Osteoblast (primary cell): ENCODE measurements at regions not wholly inside any gene's neighbourhood (a gene's known extent, or its start where the extent isn't known, plus 50 kb on each side); places are given as distances from the start of the nearest gene placed in this dataset.

Experiments
- DNase-seq: peaks from one replicate; pipeline ENCODE4 v3.0.0; 2011; ENCODE audit warnings: low spot score, mixed read lengths; ENCODE audit not compliant: insufficient read length; ENCODE audit errors: missing footprints
- H2AFZ ChIP-seq: 2 replicates; pipeline ENCODE4 v1.6.0; 2011; ENCODE audit warnings: mild to moderate bottlenecking, low read length
- H3K27ac ChIP-seq: 2 replicates; pipeline ENCODE4 v1.5.1; 2011; ENCODE audit warnings: mild to moderate bottlenecking, low read depth, low read length, moderate library complexity
- H3K27me3 ChIP-seq: 2 replicates; pipeline ENCODE4 v1.6.0; 2012; ENCODE audit warnings: mild to moderate bottlenecking, control low read depth, inconsistent platforms, low read length, moderate library complexity; ENCODE audit not compliant: insufficient read depth
- H3K36me3 ChIP-seq: 2 replicates; pipeline ENCODE4 v1.5.1; 2011; ENCODE audit warnings: mild to moderate bottlenecking, low read length, control low read depth, moderate library complexity; ENCODE audit not compliant: insufficient read depth
- H3K4me1 ChIP-seq: 2 replicates; pipeline ENCODE4 v1.5.1; 2011; ENCODE audit warnings: mild to moderate bottlenecking, low read length, control low read depth, moderate library complexity; ENCODE audit not compliant: insufficient read depth
- H3K4me2 ChIP-seq: 2 replicates; pipeline ENCODE4 v1.6.0; 2011; ENCODE audit warnings: mild to moderate bottlenecking, low read length; ENCODE audit not compliant: insufficient read depth
- H3K4me3 ChIP-seq: fragments of 200-600 bp; sonication (generic); 3 replicates; pipeline ENCODE4 v1.5.1; 2012; ENCODE audit warnings: mild to moderate bottlenecking, low read length, inconsistent platforms; ENCODE audit not compliant: insufficient read depth
- H3K79me2 ChIP-seq: 2 replicates; pipeline ENCODE4 v1.6.0; 2012; ENCODE audit warnings: mild to moderate bottlenecking, low read length, control low read depth, inconsistent platforms; ENCODE audit not compliant: insufficient read depth
- H3K9me3 ChIP-seq: 2 replicates; pipeline ENCODE4 v1.5.1; 2011; ENCODE audit warnings: low read depth, low read length, control low read depth
- H4K20me1 ChIP-seq: 2 replicates; pipeline ENCODE4 v1.6.0; 2012; ENCODE audit warnings: mild to moderate bottlenecking, low read length, control low read depth; ENCODE audit not compliant: insufficient read depth
- CTCF ChIP-seq: IDR thresholded peaks from 2 replicates; pipeline ENCODE4 v1.5.1; 2011; ENCODE audit warnings: mild to moderate bottlenecking, low read depth, low read length, moderate library complexity; ENCODE audit errors: extremely low read depth

GRCh38 chr14:38420048-38420447 lies 164.2 kb upstream of the CLEC14A start:
- H3K27me3 ChIP-seq, result no peaks in the 10 kb centered on the region
- no peak for TF ChIP-seq CTCF
- no peaks in the 10 kb centered on the region for H3K4me1 ChIP-seq
- H3K79me2 ChIP-seq, result no peaks in the 10 kb centered on the region
- no peak overlapping the region for H2AFZ ChIP-seq
- H3K4me2 ChIP-seq, result no peak overlapping the region
- H3K9me3 ChIP-seq, result no peaks in the 10 kb centered on the region
- no peak overlapping the region for H3K4me3 ChIP-seq
- no peak overlapping the region for H3K27ac ChIP-seq
- H3K36me3 ChIP-seq, result no peaks in the 10 kb centered on the region
- H4K20me1 ChIP-seq, result no peaks in the 10 kb centered on the region
- no peak for DNase-seq

- Histone ChIP-seq H3K4me3 (no peak overlapping the region), H4K20me1 (no peaks in the 10 kb centered on the region), H3K27ac (no peak overlapping the region), H3K9me3 (no peaks in the 10 kb centered on the region), H3K4me1 (no peaks in the 10 kb centered on the region), H3K4me2 (no peak overlapping the region), H3K36me3 (no peaks in the 10 kb centered on the region), H3K27me3 (no peaks in the 10 kb centered on the region), H3K79me2 (no peaks in the 10 kb centered on the region), H2AFZ (no peak overlapping the region)
- no peak for DNase-seq
- TF ChIP-seq CTCF, result no peak
Measured at GRCh38 chr14:38419579-38419978, 163.7 kb upstream of the CLEC14A start.

- Histone ChIP-seq H3K9me3 (no peaks in the 10 kb centered on the region), H3K79me2 (no peaks in the 10 kb centered on the region), H3K4me3 (no peak overlapping the region), H3K27ac (no peak overlapping the region), H3K36me3 (no peaks in the 10 kb centered on the region), H4K20me1 (no peaks in the 10 kb centered on the region), H3K4me1 (no peaks in the 10 kb centered on the region), H3K27me3 (no peaks in the 10 kb centered on the region), H3K4me2 (no peak overlapping the region), H2AFZ (no peak overlapping the region)
- no peak for TF ChIP-seq CTCF
- no peak for DNase-seq
Measured at GRCh38 chr14:38412654-38413053, 156.8 kb upstream of the CLEC14A start.

GRCh38 chr14:38410442-38410841 lies 154.5 kb upstream of the CLEC14A start:
- H3K79me2 ChIP-seq, result no peaks in the 10 kb centered on the region
- DNase-seq, result no peak
- TF ChIP-seq CTCF, result no peak
- H3K36me3 ChIP-seq, result no peaks in the 10 kb centered on the region
- H3K27ac ChIP-seq, result no peak overlapping the region
- no peak overlapping the region for H2AFZ ChIP-seq
- H3K9me3 ChIP-seq, result no peaks in the 10 kb centered on the region
- no peaks in the 10 kb centered on the region for H3K27me3 ChIP-seq
- H4K20me1 ChIP-seq, result no peaks in the 10 kb centered on the region
- no peak overlapping the region for H3K4me3 ChIP-seq
- peaks cover 6% of the 10 kb centered on the region for H3K4me1 ChIP-seq
- no peak overlapping the region for H3K4me2 ChIP-seq
